NOMO-1 treated with DMSO at 0.1 percent for 48 hours (cell line): ENCODE measurements at regions not wholly inside any gene's neighbourhood (a gene's known extent, or its start where the extent isn't known, plus 50 kb on each side); places are given as distances from the start of the nearest gene placed in this dataset.

Experiments
- DNase-seq: peaks from one replicate; lab custom pipeline; 2025; ENCODE audit not compliant: unreplicated experiment; lab: John Stamatoyannopoulos, UW

DNA sequence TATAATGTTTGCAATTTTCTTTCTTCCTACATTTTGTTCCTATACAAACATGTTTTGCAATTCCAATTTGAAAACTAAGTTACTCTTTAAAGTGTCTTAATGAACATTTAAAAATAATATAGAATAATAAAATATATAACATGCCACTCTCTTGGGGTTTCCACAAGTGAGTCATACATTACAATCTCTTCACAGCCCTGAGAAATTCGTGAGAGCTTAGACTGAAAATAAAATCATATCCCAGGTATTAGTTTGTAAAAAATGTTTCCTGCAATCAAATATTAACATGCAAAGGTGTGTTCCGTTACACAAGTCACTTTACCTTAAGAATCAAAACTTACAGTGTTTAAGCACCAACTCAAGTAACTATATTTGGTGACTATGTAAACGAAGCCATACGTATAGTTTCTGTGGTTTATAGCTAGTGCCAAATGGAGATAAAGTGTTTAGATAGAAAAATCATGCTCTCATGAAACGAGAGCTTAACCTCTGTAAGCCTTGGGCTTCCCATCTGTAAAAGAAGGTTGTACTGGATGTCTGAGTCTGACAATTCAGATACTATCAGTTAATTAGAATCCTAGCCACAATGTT is 253.6 kb upstream of the ANO3 start:
- no peak for DNase-seq

DNA sequence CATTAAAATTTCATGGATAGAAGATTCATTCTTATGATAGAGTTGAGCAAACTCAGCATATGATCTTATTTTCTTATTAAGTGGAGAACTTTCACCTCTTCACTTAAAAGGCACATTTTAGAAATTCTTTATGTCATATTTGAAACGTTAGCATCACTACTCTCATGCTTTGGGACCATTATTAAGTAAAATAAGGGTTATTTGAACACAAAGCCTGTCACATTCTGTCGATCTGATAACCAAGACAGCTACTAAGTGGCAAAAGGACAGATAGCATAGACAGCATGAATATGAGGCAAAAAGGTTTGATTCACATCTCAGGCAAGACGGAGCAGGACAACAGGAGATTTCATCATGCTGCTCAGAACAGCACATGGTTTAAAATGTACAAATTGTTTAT is 247.6 kb upstream of the ANO3 start:
- DNase-seq, result no peak

DNA sequence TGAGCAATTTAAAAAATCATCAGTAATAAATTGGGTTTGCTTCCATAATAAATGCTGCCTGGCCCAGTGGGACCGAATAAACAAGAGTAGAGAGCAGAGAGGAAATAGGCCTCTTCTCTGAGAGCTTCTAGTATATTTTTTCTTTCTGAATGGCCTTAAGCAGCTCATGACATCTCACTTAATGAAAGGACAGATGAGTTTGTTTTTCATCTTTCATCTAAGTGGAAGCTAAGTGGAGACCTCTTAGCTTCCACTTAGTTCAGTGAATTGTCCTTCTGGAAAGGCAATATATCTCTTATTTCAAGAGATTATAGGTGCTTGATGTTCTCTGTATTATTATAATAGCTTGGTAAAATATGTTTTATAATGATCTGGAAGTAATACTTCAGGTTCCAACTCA is 245.9 kb upstream of the ANO3 start:
- no peak for DNase-seq

DNA sequence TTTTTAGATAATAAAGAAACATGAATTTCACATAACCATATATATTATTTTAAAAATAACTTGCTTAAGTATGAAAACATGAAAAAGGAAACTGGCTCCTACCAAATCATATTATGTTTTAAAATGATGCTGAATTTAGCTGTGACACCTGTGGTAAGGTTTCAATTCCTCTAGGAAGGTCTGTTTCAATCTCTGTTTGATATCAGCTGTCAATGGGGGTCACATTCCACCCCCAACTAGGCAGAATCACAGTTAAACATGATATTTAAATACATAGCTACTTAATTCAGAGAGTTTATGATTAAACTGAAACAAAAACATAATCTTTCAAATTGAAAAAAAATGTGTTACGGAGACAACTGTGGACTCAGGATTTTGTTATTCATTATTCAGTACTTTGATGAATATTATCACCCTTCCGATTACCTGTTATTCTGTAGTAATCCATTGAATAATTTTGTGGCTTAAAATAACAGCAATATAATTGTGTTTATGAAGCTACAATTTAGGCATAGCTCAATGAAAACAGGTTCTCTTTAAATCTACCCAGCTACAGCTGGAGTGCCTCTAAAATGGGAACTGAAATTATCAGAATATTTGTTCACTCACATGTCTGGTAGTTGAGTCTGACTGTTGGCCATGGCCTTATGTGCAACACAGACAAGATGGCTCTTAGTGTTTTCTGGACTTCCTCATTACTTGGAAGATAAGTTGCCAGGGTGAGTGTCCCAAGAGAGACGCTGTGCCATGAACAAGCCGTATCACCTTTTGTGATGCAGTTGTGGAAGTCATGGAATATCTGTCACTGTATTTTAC is 244.6 kb upstream of the ANO3 start:
- peak; percentile 18 for DNase-seq

- no peak for DNase-seq
Observed at GRCh38 chr11:26088391-26088790, 243.5 kb upstream of the ANO3 start.

DNA sequence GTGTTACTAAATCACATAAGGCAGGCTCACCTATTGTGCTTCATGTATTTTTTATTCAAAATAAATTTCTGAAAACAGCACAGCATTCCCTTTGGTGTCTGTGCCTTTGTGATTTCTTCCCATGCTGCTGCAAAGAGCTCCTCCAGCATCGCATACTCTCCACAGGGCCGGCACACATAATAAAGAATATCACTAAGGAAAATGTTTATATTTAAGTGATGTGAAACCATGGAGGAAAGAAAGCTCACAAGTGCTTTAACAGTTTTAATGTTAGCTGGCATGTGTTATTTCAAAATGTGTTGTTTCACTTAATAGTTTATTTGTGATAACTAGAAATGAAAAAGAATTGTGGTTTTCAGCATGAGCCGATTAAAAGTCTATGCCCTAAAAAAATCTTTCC is 241.3 kb upstream of the ANO3 start:
- DNase-seq, result no peak

GRCh38 chr11:26093206-26093605 is 238.7 kb upstream of the ANO3 start:
- DNase-seq, result no peak

- no peak for DNase-seq
Observed at GRCh38 chr11:26095340-26095739, 236.6 kb upstream of the ANO3 start.

GRCh38 chr11:26096451-26096850 is 235.5 kb upstream of the ANO3 start:
- no peak for DNase-seq

- no peak for DNase-seq
Observed at GRCh38 chr11:26102325-26102724, 229.6 kb upstream of the ANO3 start.

GRCh38 chr11:26105762-26106423 is 226.0 kb upstream of the ANO3 start:
- no peak for DNase-seq

- no peak for DNase-seq
Observed at GRCh38 chr11:26106726-26107125, 225.2 kb upstream of the ANO3 start.

GRCh38 chr11:26109658-26110368 is 222.1 kb upstream of the ANO3 start:
- no peak for DNase-seq

DNA sequence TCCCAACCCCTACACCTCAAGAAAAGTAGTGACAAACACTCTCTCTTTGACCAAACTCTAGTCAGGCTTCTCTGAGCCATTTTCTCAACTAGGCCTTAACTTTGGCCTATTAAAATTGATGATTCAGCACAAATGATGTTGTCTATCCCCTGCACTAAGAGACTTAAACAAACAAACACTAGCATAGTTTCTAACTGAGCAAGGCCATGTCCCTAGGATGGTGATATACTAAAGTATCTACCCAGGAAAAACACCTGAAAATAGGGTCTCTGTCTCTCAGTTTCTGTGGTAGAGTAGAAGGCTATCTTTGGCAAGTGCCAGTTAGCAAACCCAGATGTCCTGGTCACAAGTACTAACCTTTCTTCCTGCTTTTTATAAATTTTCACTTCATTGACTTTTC is 219.7 kb upstream of the ANO3 start:
- DNase-seq, result no peak

- DNase-seq, result no peak
Observed at GRCh38 chr11:26121466-26121865, 210.5 kb upstream of the ANO3 start.

GRCh38 chr11:26126741-26127140 is 205.2 kb upstream of the ANO3 start:
- no peak for DNase-seq

DNA sequence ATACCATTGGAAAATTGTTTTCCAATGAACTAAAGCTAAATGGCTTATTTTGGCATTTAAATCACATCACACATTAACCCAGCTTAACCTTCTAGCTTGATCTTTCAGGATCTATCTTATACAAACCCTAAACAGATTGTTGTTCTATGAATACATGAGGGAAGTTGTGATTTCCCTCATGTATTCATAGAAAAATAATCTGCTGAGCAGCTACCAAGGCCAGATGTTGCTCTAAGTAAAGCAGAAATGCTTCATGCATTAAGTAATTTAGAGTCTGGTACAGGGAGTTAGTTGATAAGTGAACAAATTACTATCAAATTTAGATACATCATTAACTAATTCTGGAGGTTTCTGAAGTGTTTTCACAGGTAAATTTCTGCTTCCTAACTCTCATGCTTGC is 204.6 kb upstream of the ANO3 start:
- no peak for DNase-seq

- DNase-seq, result no peak
Observed at GRCh38 chr11:26131406-26131805, 200.5 kb upstream of the ANO3 start.

DNA sequence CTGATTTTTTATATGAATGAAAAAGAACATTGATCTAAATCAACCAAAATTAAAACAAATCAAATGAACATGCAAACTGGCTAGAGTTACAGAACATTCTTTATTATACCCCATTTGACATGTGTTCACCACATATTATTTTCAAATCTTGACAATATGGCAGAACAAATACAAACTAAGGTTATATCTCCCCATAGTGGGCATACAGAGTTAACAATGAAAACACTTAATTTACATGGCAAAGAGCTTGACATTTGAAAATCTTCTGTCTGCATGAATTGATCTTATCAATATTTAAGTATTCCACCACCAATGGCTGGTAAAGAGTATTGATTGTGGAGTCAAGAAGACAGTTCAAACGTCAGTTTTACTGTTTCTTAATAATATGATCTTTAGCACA is 197.9 kb upstream of the ANO3 start:
- DNase-seq, result no peak

- DNase-seq, result no peak
Observed at GRCh38 chr11:26134481-26135355, 197.2 kb upstream of the ANO3 start.

- DNase-seq, result no peak
Observed at GRCh38 chr11:26137651-26138050, 194.3 kb upstream of the ANO3 start.
